Mammary epithelial cell (primary cell): ENCODE measurements at regions not wholly inside any gene's neighbourhood (a gene's known extent, or its start where the extent isn't known, plus 50 kb on each side); places are given as distances from the start of the nearest gene placed in this dataset.

Experiments used
- EZH2 ChIP-seq: IDR thresholded peaks from 2 replicates; pipeline ENCODE4 v1.6.1; 2012; ENCODE audit warnings: low read length, inconsistent platforms, borderline replicate concordance
- TF ChIP-seq, protein P1 (sequence below), 2 donors: IDR thresholded peaks in 1 of 2; conservative IDR thresholded peaks in 1 of 2; 2 replicates each; pipeline ENCODE4 v1.5.1; 2011 to 2012; ENCODE audit warnings: inconsistent platforms in 2 of 2, low read length in 2 of 2, mild to moderate bottlenecking in 2 of 2, control low read depth in 1 of 2, low read depth in 1 of 2; ENCODE audit not compliant: insufficient read depth in 1 of 2; ENCODE audit errors: extremely low read depth in 1 of 2

DNA sequence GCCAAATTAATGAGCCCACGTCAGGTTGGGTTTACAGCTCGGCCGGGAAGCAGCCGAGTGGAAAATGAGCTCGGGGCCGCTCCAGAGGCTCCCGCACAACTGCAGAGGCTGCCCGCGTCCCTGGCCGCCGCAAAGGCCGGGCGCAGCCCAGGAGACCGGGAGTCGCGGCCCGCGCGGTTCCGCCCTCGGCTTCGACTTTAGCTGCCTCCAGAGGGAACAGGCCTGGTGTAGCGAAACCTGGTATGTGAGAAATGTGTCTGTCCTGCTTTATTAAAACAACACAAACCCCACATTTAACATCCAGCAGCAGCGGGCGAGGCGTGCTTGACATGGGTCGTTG, 66.2 kb downstream of the FOXD1 start:
- no peak for TF ChIP-seq EZH2
- TF ChIP-seq, protein P1, sequence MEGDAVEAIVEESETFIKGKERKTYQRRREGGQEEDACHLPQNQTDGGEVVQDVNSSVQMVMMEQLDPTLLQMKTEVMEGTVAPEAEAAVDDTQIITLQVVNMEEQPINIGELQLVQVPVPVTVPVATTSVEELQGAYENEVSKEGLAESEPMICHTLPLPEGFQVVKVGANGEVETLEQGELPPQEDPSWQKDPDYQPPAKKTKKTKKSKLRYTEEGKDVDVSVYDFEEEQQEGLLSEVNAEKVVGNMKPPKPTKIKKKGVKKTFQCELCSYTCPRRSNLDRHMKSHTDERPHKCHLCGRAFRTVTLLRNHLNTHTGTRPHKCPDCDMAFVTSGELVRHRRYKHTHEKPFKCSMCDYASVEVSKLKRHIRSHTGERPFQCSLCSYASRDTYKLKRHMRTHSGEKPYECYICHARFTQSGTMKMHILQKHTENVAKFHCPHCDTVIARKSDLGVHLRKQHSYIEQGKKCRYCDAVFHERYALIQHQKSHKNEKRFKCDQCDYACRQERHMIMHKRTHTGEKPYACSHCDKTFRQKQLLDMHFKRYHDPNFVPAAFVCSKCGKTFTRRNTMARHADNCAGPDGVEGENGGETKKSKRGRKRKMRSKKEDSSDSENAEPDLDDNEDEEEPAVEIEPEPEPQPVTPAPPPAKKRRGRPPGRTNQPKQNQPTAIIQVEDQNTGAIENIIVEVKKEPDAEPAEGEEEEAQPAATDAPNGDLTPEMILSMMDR (conservative IDR thresholded peaks at IDR 0.05 in 1 of 2, IDR thresholded peaks at IDR 0.05 in 1 of 2; ENCODE audit: extremely low read depth in 1 of 2, insufficient read depth in 1 of 2, low read depth in 1 of 2, low read length in 2 of 2) = no peak
